ELF-1 (cell line): ENCODE measurements at regions not wholly inside any gene's neighbourhood (a gene's known extent, or its start where the extent isn't known, plus 50 kb on each side); places are given as distances from the start of the nearest gene placed in this dataset.
"Not testable (repeated sequence)": the region's sequence is repeated elsewhere in the genome, so short reads cannot be mapped to it uniquely, and the experiment has no call there.

Experiments
- DNase-seq: peaks from one replicate; pipeline ENCODE4 v3.0.0-alpha.2; 2016; ENCODE audit warnings: low read depth, low spot score

DNA sequence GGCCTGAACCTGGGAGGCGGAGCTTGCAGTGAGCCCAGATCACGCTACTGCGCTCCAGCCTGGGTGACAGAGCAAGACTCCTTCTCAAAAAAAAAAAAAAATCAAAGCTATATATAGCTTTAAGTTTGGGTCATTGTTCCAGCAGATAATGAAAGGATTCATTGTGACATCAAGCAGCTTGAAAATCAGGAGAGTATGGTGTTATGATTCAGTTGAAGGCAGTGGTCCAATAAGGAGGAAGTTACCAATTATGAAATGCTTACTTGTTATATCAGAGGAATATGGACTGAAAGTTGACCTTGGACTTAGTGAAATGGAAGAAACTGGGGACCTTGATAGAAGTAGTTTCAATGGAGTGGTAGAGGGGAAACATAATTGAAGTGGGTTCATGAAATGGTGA lies 140.4 kb upstream of the MAD2L1 start:
- DNase-seq: no peak

DNA sequence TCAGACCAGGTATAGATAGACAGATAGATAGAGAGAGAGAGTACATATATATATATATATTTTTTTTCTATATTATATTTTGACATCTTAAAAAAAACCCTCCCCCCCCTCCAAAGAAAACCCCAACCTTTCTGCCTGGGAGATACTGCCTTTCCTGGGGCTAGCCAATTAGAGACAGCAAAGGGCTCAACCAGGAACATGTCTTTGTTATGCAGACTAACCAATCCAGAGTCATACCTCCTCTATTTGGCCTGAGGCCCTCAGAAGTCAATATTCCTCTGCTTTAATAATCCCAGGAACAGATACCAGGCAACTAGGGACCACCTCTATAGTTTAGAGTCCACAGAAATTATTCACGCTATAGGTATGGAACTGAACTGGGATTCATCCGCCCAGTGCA lies 135.6 kb upstream of the MAD2L1 start:
- peak; percentile 22 for DNase-seq

DNA sequence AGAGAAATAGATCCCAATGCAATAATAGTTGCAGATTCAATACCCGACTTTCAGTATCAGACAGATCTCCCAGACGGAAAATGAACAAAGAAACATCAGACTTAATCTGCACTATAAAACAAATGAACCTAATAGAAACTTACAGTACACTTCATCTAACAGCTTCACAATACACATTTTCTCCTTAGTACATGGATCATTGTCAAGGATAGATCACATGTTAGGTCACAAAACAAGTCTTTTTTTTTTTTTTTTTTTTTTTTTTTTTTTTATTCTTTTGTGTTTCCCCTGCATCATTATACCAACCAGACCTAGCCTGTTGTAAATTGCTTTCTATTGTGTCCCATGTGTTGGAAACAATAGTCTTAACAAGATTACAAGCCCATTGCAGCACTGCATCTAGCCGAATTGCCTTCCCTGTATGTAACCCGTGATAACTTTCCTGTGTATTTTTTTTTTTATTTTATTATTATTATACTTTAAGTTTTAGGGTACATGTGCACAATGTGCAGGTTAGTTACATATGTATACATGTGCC lies 134.0 kb upstream of the MAD2L1 start:
- not testable (repeated sequence) for DNase-seq

DNA sequence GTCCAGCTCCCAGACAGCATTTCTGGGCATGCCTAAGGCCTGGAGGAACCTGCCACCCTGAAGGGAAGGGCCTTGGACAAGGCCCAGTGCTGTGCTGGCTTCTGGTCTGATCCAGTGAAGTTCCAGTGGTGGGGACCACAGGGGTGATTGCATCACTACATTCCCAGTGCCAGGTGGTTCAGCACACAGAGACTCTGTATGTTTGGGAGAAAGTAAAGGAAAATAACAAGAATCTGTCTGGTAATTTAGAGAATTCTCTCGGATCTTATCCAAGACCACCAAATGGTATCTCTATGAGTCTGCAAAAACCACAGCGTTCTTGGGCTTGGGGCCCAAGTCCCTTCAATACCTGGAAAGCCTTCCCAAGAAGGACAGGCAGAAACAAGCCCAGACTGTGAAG lies 131.8 kb upstream of the MAD2L1 start:
- DNase-seq: no peak

DNA sequence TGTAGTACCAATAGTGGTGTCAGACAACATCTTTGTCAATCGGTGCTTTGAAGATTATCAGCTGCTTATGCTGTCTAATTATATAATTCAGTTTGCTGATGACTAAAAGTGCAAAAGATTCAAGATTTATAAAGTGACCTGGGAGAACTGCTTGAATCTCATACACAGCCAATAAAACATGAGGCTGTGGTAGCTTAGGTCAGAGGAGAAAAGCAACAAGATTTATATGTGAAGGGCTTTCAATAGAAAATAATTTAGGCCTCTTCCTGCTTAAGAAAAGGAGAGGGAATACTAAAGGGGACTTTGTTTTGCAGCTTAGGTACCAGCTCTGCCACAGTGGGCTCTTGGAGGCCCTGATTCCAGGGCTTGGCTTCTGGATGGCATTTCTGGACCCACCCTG lies 111.0 kb upstream of the MAD2L1 start:
- no peak for DNase-seq

DNA sequence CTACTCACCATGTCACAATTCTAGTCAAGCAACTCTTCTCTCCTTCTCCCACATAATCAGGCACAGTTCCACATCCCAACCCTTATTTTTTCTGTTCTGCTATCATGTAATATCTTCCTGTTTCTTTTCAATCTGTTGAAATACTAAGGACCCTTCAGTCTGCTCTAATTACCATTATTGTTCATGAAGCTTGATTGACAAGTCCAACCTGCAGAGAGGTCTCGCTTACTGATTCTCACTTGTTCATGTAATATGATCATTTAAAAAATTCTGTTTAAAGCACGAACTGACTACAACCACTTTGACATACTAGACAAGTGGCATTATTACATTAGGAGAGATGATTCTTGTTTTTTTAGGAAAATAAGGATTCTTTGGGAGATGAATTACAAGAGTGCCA lies 108.6 kb upstream of the MAD2L1 start:
- no peak for DNase-seq

DNA sequence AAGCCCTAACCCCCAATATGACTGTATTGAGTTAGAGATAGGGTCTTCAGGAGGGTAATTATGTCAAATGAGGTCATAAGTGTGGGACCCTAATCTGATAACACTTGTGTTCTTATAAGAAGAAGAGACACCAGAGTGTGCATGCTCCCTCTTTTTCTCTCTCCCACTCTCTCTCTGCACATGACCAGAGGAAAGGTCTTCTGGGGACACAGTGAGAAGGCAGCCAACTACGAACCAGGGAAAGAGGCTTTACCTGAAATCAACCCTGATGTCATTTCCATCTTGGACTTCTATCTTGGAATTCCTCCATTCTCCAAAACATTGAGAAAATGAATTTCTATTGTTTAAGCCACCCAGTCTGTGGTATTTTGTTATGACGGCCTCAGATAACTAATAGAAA lies 97.2 kb upstream of the MAD2L1 start:
- DNase-seq: no peak

DNA sequence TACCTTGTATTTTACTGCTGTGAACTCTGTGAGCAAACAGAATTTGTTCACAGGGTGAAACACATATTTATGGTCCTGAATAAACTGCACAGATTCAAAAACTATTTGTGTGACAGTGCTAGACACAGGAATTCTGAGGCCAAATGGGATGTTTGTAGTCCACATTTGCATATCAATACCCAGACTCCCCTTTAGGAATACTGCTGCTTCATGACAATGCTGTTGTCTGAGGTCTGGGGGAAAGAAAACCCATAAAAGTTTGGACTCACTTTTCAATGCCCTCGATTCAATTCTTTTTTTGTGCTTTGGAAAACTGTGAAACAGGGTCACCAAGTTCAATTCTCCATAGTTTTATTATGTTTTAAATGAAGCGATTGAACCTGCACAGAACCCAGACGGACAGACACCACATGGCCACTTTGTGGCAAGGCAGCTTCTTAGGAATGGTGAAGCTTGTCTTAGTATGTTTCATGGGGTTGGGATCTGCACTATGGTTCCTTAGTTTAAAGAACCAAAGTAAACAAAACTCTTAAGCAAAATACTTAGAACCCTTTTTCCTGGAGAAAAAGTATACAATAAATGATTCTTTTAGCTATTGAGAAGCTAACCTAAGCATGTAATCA lies 92.3 kb upstream of the MAD2L1 start:
- DNase-seq: peak; percentile 10

DNA sequence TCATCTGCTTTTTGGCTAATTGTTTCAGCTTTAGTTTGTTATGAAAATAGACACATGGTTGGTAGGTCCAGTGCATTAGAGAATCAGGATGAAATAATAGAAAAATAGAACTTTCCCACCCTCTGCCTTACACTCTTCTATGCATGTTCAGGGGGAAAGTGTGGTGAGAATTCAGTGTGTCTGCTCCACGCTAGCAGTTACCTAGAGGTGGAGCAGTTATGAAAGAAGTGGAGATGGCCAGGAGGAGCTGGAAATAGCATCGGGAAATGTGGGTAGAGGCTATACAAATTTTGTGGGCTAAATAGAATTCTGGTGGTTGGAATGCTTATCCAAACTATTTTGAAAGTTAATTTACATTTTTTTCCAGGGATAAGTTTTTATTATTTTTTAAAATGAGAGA lies 91.4 kb upstream of the MAD2L1 start:
- no peak for DNase-seq

DNA sequence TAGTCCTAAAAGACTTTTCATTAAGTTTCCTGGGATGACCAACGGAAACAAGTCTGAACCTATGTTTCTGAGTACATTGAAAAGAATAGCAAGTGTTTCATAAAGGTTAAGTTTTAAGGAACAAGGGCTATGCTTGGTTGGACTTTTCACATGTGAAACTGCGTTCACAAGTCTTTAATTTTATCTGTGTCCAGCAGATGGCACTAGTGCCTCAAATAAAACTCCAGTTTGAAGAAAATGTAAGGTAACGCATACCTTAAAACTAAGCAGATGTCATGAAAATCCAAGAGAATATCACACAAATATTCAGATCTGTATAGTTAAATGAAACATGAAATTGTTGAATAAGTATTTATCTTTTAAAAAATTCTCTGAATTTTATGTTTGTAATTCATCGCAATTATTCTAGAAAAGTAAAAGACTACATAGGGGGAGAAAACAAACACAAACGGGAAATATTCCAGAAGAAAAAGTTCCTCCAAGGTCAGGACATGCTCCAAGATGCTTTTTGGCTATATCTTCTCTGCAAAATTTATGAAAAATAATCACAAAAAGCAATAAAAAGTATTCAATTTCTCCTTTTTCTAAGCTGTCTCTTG lies 89.6 kb upstream of the MAD2L1 start:
- peak; percentile 12 for DNase-seq

DNA sequence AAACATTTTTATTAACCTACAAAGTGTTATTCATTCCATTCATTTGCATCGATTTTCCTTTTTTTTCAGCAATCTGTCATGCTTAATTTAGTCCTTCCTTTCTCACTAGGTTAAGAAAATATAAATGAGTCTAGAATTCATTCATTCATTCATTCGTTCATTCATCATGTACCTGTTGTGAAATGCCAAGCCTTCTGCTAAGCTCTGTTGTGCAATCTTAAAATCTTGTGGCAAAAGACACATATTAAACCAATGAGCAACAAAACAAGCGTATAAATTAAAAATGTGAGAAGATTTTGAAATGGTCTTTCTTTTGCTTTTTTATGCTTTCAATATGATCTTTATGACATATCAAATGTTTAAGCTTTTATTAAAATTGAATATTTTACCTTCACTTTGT lies 88.6 kb upstream of the MAD2L1 start:
- no peak for DNase-seq

DNA sequence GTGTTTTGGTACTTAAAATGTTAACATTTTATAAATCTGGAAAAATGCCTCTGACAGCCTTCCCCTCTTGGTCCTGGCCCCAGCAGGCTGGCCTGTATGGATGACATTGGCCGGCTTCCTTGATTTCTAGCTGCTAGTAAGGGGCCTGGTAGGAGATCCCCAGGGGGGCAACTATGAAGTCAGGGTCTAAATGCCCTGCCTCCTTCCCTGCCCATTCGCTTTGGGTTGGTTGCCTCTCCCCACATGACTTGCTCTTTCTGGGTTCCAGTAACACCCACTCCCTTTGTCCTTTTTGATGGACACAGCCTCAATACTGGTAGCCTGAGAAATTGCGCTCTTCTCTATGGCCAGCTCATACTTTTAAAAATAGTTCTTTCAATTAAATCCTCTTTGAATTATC lies 78.0 kb upstream of the MAD2L1 start:
- no peak for DNase-seq

DNA sequence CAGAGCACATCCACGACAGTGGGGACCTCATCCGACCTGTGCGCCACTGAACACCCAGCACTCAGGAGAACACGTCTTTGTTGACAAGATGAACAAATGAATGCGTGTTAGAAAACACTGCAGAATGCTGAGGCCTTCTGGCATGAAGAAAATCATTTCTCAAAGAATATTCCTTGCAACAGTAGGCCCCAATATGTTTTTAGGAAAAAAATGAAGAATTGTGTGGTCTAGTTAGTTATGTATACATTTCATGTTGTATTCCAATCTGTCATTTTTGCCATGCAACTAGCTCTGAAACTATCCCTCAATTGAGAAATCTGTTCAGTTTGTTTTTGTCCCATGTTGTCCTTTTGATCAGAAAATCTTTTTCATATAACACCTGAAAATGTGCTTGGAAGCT lies 77.4 kb upstream of the MAD2L1 start:
- DNase-seq: no peak

DNA sequence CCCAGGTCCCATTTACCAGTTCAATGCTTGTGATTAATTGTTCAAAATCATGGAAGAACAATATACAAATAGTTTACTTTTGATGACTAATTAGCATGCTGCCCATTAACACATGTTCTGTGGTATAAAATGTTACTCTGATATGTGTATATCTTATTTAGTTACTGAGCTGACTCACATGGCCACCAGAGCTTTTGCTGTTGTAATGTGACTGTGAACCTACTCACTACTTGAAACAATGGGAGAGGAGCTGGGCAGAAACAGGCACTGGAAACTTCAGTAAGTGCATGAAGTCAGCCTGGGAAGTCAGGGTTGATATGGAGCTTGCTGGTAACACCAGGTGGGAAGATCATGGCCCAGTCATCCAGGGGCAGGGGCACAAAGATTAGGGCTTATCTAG lies 72.7 kb upstream of the MAD2L1 start:
- DNase-seq: no peak

DNA sequence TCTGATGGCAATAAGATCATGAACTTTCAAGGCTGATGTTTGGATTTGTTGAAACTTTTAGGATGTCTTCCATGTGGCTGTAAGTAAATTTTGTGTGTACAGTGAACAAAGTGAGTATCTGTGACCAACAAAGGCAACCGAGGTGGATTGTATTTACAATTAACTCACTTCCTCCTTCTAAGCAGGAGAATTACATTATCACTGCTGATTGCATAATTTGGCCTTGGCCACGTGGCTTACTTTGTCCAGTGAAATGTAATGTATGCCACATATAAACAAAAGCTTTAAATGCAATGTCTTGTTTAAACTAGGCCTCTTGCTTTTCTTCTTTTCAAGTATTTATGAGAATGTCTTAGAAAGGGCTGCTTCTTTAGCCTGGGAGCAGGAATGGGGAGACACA lies 66.3 kb upstream of the MAD2L1 start:
- no peak for DNase-seq

DNA sequence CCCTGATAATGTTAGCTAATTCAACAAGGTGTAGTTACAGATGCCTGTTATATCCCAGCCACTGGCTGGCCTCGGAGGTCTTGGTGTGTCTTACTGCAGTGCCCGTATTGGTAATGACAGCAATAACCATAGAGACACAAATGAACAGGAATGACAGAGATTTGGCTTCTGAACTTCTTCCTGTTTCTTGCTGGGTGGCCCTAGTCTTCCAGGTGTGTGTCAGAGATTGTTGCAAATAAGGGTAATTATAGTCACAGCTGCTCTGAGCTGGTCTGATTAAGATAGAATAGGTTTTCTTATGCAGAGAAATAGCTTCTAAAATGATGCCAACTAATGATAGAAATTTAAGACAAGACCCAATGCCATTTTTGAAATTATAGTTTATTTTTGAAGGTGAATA lies 64.1 kb upstream of the MAD2L1 start:
- no peak for DNase-seq
